Testis (tissue), 2 donors: ENCODE measurements at regions not wholly inside any gene's neighbourhood (a gene's known extent, or its start where the extent isn't known, plus 50 kb on each side); places are given as distances from the start of the nearest gene placed in this dataset.

Source experiments
- DNase-seq: peaks from one replicate; pipeline ENCODE4 v3.0.0-alpha.2; 2019
- H3K27ac ChIP-seq, 2 donors: fragments of 200-600 bp; sonication (generic); one replicate each; pipeline ENCODE4 v1.5.1; 2019
- H3K27me3 ChIP-seq: fragments of 200-600 bp; sonication (generic); one replicate; pipeline ENCODE4 v1.5.1; 2019
- H3K36me3 ChIP-seq: fragments of 200-600 bp; sonication (generic); one replicate; pipeline ENCODE4 v1.5.1; 2017; ENCODE audit warnings: low read depth; ENCODE audit errors: missing control alignments
- H3K4me1 ChIP-seq: fragments of 200-600 bp; sonication (generic); one replicate; pipeline ENCODE4 v1.5.1; 2019
- H3K4me3 ChIP-seq, 2 donors: fragments of 200-600 bp; sonication (generic); one replicate each; pipeline ENCODE4 v1.5.1; 2017 to 2019
- H3K9me3 ChIP-seq: fragments of 200-600 bp; sonication (generic); one replicate; pipeline ENCODE4 v1.5.1; 2017
- CTCF ChIP-seq, 3 experiments: fragments of 450-650 bp in 2 of 3; fragments of 200-600 bp in 1 of 3; sonication (generic) in 1 of 3; IDR thresholded peaks; one replicate each; pipeline ENCODE4 v1.5.1; 2016 to 2019; ENCODE audit warnings: antibody characterized with exemption in 3 of 3, mild to moderate bottlenecking in 2 of 3, moderate library complexity in 1 of 3
- POLR2A ChIP-seq: fragments of 450-650 bp; IDR thresholded peaks from one replicate; pipeline ENCODE4 v1.6.1; 2017; ENCODE audit warnings: antibody characterized with exemption, mild to moderate bottlenecking, moderate library complexity
- WGBS, 2 donors: methylation state at CpG; one replicate each; pipeline ENCODE4 v1.1.5; 2018; 5-methylcytosine and 5-hydroxymethylcytosine counted together
- intact Hi-C: fragments of 100-400 bp; cut with DNase I; formaldehyde crosslinking; loops from one replicate; pipeline ENCODE4 v1.15.1; 2023; ENCODE audit warnings: low total_unique reads

- Histone ChIP-seq H3K27me3 (no peaks in the 10 kb centered on the region), H3K9me3 (no peaks in the 10 kb centered on the region), H3K27ac (no peak overlapping the region), H3K4me1 (no peaks in the 10 kb centered on the region), H3K36me3 (no peaks in the 10 kb centered on the region), H3K4me3 (no peak overlapping the region)
- TF ChIP-seq POLR2A (no peak), CTCF (IDR thresholded peaks at IDR 0.05) (no peak)
- WGBS, 2 donors: 29 to 33% methylated on average over 6 of the region's 6 CpGs
- no peak for DNase-seq
- intact Hi-C loops: no loop called here
These were observed 292.0 kb upstream of the TNRC6C start for GRCh38 chr17:77666462-77666861.

- H3K36me3 ChIP-seq: no peaks in the 10 kb centered on the region
- no peak overlapping the region for H3K4me3 ChIP-seq
- H3K27ac ChIP-seq: no peak overlapping the region
- no peaks in the 10 kb centered on the region for H3K4me1 ChIP-seq
- no peak for DNase-seq
- intact Hi-C loops: no loop called here
- H3K27me3 ChIP-seq: no peaks in the 10 kb centered on the region
- TF ChIP-seq CTCF (IDR thresholded peaks at IDR 0.05) (no peak), POLR2A (no peak)
- 55 to 61% methylated on average over 7 of the region's 7 CpGs for WGBS, 2 donors
- H3K9me3 ChIP-seq: no peaks in the 10 kb centered on the region
These were observed 291.6 kb upstream of the TNRC6C start for GRCh38 chr17:77666881-77667395.

- no peak for DNase-seq
- no peak for TF ChIP-seq POLR2A
- TF ChIP-seq CTCF (IDR thresholded peaks at IDR 0.05): no peak
- intact Hi-C loops: no loop called here
- WGBS, 2 donors: 38 to 64% methylated on average over 1 of the region's 1 CpG
- no peaks in the 10 kb centered on the region for H3K9me3 ChIP-seq
- no peaks in the 10 kb centered on the region for H3K4me1 ChIP-seq
- H3K36me3 ChIP-seq: no peaks in the 10 kb centered on the region
- no peaks in the 10 kb centered on the region for H3K27me3 ChIP-seq
- no peak overlapping the region for H3K27ac ChIP-seq
- H3K4me3 ChIP-seq: no peak overlapping the region
These were observed 291.0 kb upstream of the TNRC6C start for GRCh38 chr17:77667478-77667877.

- no peaks in the 10 kb centered on the region for H3K27me3 ChIP-seq
- no peak for DNase-seq
- H3K4me3 ChIP-seq: no peak overlapping the region
- intact Hi-C loops: no loop called here
- no peaks in the 10 kb centered on the region for H3K9me3 ChIP-seq
- H3K4me1 ChIP-seq: no peaks in the 10 kb centered on the region
- H3K27ac ChIP-seq: no peak overlapping the region
- WGBS, 2 donors: 92 to 95% methylated on average over 2 of the region's 2 CpGs
- TF ChIP-seq CTCF (IDR thresholded peaks at IDR 0.05) (no peak), POLR2A (no peak)
- H3K36me3 ChIP-seq: no peaks in the 10 kb centered on the region
These were observed 290.0 kb upstream of the TNRC6C start for GRCh38 chr17:77668518-77668917.

- TF ChIP-seq CTCF (IDR thresholded peaks at IDR 0.05) (no peak), POLR2A (no peak)
- WGBS, 2 donors: 88 to 92% methylated on average over 2 of the region's 2 CpGs
- intact Hi-C loops: no loop called here
- Histone ChIP-seq H3K4me3 (no peak overlapping the region), H3K9me3 (no peaks in the 10 kb centered on the region), H3K36me3 (no peaks in the 10 kb centered on the region), H3K27me3 (no peaks in the 10 kb centered on the region), H3K4me1 (no peaks in the 10 kb centered on the region), H3K27ac (no peak overlapping the region)
- no peak for DNase-seq
These were observed 288.3 kb upstream of the TNRC6C start for GRCh38 chr17:77670173-77670572.
